ENCODE measurements at regions not wholly inside any gene's neighbourhood (a gene's known extent, or its start where the extent isn't known, plus 50 kb on each side); places are given as distances from the start of the nearest gene placed in this dataset.

- H4K20me1 ChIP-seq (ENCODE audit: insufficient read depth, low read length): no peaks in the 10 kb centered on the region
- no peaks in the 10 kb centered on the region for H3K36me3 ChIP-seq (ENCODE audit: insufficient read depth, low read length)
- H3K27ac ChIP-seq (ENCODE audit: low read depth, low read length, poor library complexity, severe bottlenecking): no peak overlapping the region
- no peak overlapping the region for H3K4me2 ChIP-seq (ENCODE audit: low read length)
- TF ChIP-seq EZH2phosphoT487 (IDR thresholded peaks at IDR 0.05; ENCODE audit: borderline replicate concordance, low read depth, low read length) (no peak), CTCF (conservative IDR thresholded peaks at IDR 0.05; ENCODE audit: low read length) (no peak)
- no peak overlapping the region for H3K4me3 ChIP-seq (ENCODE audit: low read depth, low read length, poor library complexity, severe bottlenecking)
- H3K79me2 ChIP-seq (ENCODE audit: insufficient read depth, low read depth, low read length): no peaks in the 10 kb centered on the region
- H3K9me3 ChIP-seq (ENCODE audit: low read length): no peaks in the 10 kb centered on the region
- DNase-seq (ENCODE audit: low spot score): no peak
- CTCF ChIA-PET (ENCODE audit: unreplicated experiment): no interaction called here
- POLR2A ChIA-PET: interaction anchor here (0.5 to 0.9 kb wide), 2 partner anchors 29 to 109 kb away, joined by 3 read pairs; no protein-coding TSS in a partner anchor
- no peaks in the 10 kb centered on the region for H3K9me2 ChIP-seq (ENCODE audit: insufficient read depth, low read length)
- no peaks in the 10 kb centered on the region for H3K4me1 ChIP-seq (ENCODE audit: insufficient read depth, low read length, poor library complexity, severe bottlenecking)
- BruUV-seq (replicated peaks): no TSS peak
- no peak overlapping the region for H2AFZ ChIP-seq (ENCODE audit: low read length)
- intact Hi-C loops (cut with micrococcal nuclease; ENCODE audit: unreplicated experiment): no loop called here
Observed at GRCh38 chr12:61414470-61414869, 845.7 kb upstream of the USP15 start.

- ChIA-PET CTCF (ENCODE audit: unreplicated experiment) (no interaction called here), POLR2A (no interaction called here)
- H3K9me2 ChIP-seq (ENCODE audit: insufficient read depth, low read length): no peaks in the 10 kb centered on the region
- H4K20me1 ChIP-seq (ENCODE audit: insufficient read depth, low read length): no peaks in the 10 kb centered on the region
- no peak overlapping the region for H3K4me2 ChIP-seq (ENCODE audit: low read length)
- H3K9me3 ChIP-seq (ENCODE audit: low read length): no peaks in the 10 kb centered on the region
- H3K27ac ChIP-seq (ENCODE audit: low read depth, low read length, poor library complexity, severe bottlenecking): no peak overlapping the region
- no peaks in the 10 kb centered on the region for H3K4me1 ChIP-seq (ENCODE audit: insufficient read depth, low read length, poor library complexity, severe bottlenecking)
- intact Hi-C loops (cut with micrococcal nuclease; ENCODE audit: unreplicated experiment): no loop called here
- H2AFZ ChIP-seq (ENCODE audit: low read length): no peak overlapping the region
- no peaks in the 10 kb centered on the region for H3K36me3 ChIP-seq (ENCODE audit: insufficient read depth, low read length)
- DNase-seq (ENCODE audit: low spot score): no peak
- H3K79me2 ChIP-seq (ENCODE audit: insufficient read depth, low read depth, low read length): no peaks in the 10 kb centered on the region
- TF ChIP-seq EZH2phosphoT487 (IDR thresholded peaks at IDR 0.05; ENCODE audit: borderline replicate concordance, low read depth, low read length) (no peak), CTCF (conservative IDR thresholded peaks at IDR 0.05; ENCODE audit: low read length) (no peak)
- H3K4me3 ChIP-seq (ENCODE audit: low read depth, low read length, poor library complexity, severe bottlenecking): no peak overlapping the region
- no TSS peak for BruUV-seq (replicated peaks)
Observed at GRCh38 chr12:61422786-61423185, 837.4 kb upstream of the USP15 start.

- DNase-seq (ENCODE audit: low spot score): no peak
- Histone ChIP-seq H3K9me2 (ENCODE audit: insufficient read depth, low read length) (no peaks in the 10 kb centered on the region), H3K79me2 (ENCODE audit: insufficient read depth, low read depth, low read length) (no peaks in the 10 kb centered on the region), H3K36me3 (ENCODE audit: insufficient read depth, low read length) (no peaks in the 10 kb centered on the region), H3K27ac (ENCODE audit: low read depth, low read length, poor library complexity, severe bottlenecking) (no peak overlapping the region), H3K9me3 (ENCODE audit: low read length) (no peaks in the 10 kb centered on the region), H3K4me2 (ENCODE audit: low read length) (no peak overlapping the region), H4K20me1 (ENCODE audit: insufficient read depth, low read length) (no peaks in the 10 kb centered on the region), H3K4me1 (ENCODE audit: insufficient read depth, low read length, poor library complexity, severe bottlenecking) (no peaks in the 10 kb centered on the region), H2AFZ (ENCODE audit: low read length) (no peak overlapping the region), H3K4me3 (ENCODE audit: low read depth, low read length, poor library complexity, severe bottlenecking) (no peak overlapping the region)
- TF ChIP-seq EZH2phosphoT487 (IDR thresholded peaks at IDR 0.05; ENCODE audit: borderline replicate concordance, low read depth, low read length): no peak
- TF ChIP-seq CTCF (conservative IDR thresholded peaks at IDR 0.05; ENCODE audit: low read length): no peak
- ChIA-PET CTCF (ENCODE audit: unreplicated experiment) (no interaction called here), POLR2A (interaction anchor here (0.6 to 1.4 kb wide), 4 partner anchors 10 to 638 kb away, joined by 3 to 5 read pairs (median 4); no protein-coding TSS in a partner anchor)
- intact Hi-C loops (cut with micrococcal nuclease; ENCODE audit: unreplicated experiment): no loop called here
- BruUV-seq (replicated peaks): no TSS peak
Observed at GRCh38 chr12:61452076-61452475, 808.1 kb upstream of the USP15 start.

Measured in OCI-LY7 (cell line).